OCI-LY3 (cell line): ENCODE measurements at regions not wholly inside any gene's neighbourhood (a gene's known extent, or its start where the extent isn't known, plus 50 kb on each side); places are given as distances from the start of the nearest gene placed in this dataset.

Source experiments
- H2AFZ ChIP-seq: fragments of 200-600, 300-600 bp; shearing (Covaris generic); 2 replicates; pipeline ENCODE4 v1.6.0; 2014; ENCODE audit warnings: antibody characterized with exemption, low read depth, low read length
- H3K27ac ChIP-seq: fragments of 200-600, 300-600 bp; sonication (generic); 2 replicates; pipeline ENCODE4 v1.5.1; 2014; ENCODE audit warnings: mild to moderate bottlenecking, low read length, moderate library complexity, mixed read lengths
- H3K27me3 ChIP-seq: fragments of 200-600, 300-600 bp; sonication (generic); 2 replicates; pipeline ENCODE4 v1.6.1; 2014; ENCODE audit warnings: low read depth, low read length, mixed read lengths
- H3K36me3 ChIP-seq: fragments of 200-600, 300-600 bp; sonication (generic); replicated peaks from 2 replicates; pipeline ENCODE3; 2014; ENCODE audit warnings: low read depth, low read length, mixed read lengths
- H3K4me1 ChIP-seq: fragments of 300-600, 200-600 bp; sonication (generic); 2 replicates; pipeline ENCODE4 v1.6.1; 2014; ENCODE audit warnings: low read length, mixed read lengths
- H3K4me2 ChIP-seq: fragments of 200-600, 300-600 bp; sonication (generic); 2 replicates; pipeline ENCODE4 v1.6.1; 2014; ENCODE audit warnings: low read length, mixed read lengths
- H3K4me3 ChIP-seq: fragments of 300-600, 200-600 bp; sonication (generic); 2 replicates; pipeline ENCODE4 v1.5.1; 2014; ENCODE audit warnings: antibody characterized with exemption, mild to moderate bottlenecking, low read length, moderate library complexity
- H3K79me2 ChIP-seq: fragments of 300-600, 200-600 bp; shearing (Covaris generic); 2 replicates; pipeline ENCODE4 v1.6.1; 2014; ENCODE audit warnings: mild to moderate bottlenecking, low read length, mixed read lengths
- H3K9ac ChIP-seq: fragments of 300-600, 200-600 bp; shearing (Covaris generic); 2 replicates; pipeline ENCODE4 v1.6.0; 2014; ENCODE audit warnings: mild to moderate bottlenecking, low read length, moderate library complexity
- H3K9me3 ChIP-seq: fragments of 200-600, 300-600 bp; shearing (Covaris generic); 2 replicates; pipeline ENCODE4 v1.6.1; 2014; ENCODE audit warnings: low read length, mixed read lengths; ENCODE audit not compliant: insufficient read depth
- H4K20me1 ChIP-seq: fragments of 200-600, 300-600 bp; sonication (generic); 2 replicates; pipeline ENCODE4 v1.6.1; 2016; ENCODE audit warnings: low read length, mixed read lengths; ENCODE audit not compliant: insufficient read depth
- CTCF ChIP-seq: fragments of 200-600, 300-600 bp; sonication (generic); IDR thresholded peaks from 2 replicates; pipeline ENCODE4 v1.5.1; 2014; ENCODE audit warnings: antibody characterized with exemption, low read length, low read depth
- EZH2phosphoT487 ChIP-seq: fragments of 200-600 bp; shearing (Covaris generic); IDR thresholded peaks from 2 replicates; pipeline ENCODE4 v1.6.1; 2018; ENCODE audit warnings: antibody characterized with exemption, mixed run types, low read depth

GRCh38 chr13:47317356-47317755, 420.5 kb upstream of the HTR2A start:
- Histone ChIP-seq H4K20me1 (no peaks in the 10 kb centered on the region), H3K27ac (no peak overlapping the region), H3K36me3 (no peaks in the 10 kb centered on the region), H3K79me2 (no peaks in the 10 kb centered on the region), H3K27me3 (peaks cover 16% of the 10 kb centered on the region; the same call in 1 of the 2 replicates), H2AFZ (no peak overlapping the region), H3K4me3 (no peak overlapping the region), H3K4me2 (no peak overlapping the region), H3K4me1 (no peaks in the 10 kb centered on the region), H3K9me3 (no peaks in the 10 kb centered on the region), H3K9ac (no peak overlapping the region)
- TF ChIP-seq EZH2phosphoT487 (no peak), CTCF (no peak)

GRCh38 chr13:47310401-47310800, 413.5 kb upstream of the HTR2A start:
- no peak overlapping the region for H3K27ac ChIP-seq
- no peaks in the 10 kb centered on the region for H3K79me2 ChIP-seq
- H2AFZ ChIP-seq, result no peak overlapping the region
- TF ChIP-seq CTCF, result no peak
- no peaks in the 10 kb centered on the region for H3K36me3 ChIP-seq
- H3K4me3 ChIP-seq, result no peak overlapping the region
- peaks cover 7% of the 10 kb centered on the region for H3K4me1 ChIP-seq
- H3K4me2 ChIP-seq, result 0 out of 2 replicates have a peak overlapping the region, but pooled peaks have one; percentile 7
- H3K9ac ChIP-seq, result no peak overlapping the region
- no peaks in the 10 kb centered on the region for H3K9me3 ChIP-seq
- H3K27me3 ChIP-seq, result 0 out of 2 replicates have a peak, but pooled peaks cover 3% of the 10 kb centered on the region
- no peaks in the 10 kb centered on the region for H4K20me1 ChIP-seq

GRCh38 chr13:47306991-47307390, 410.1 kb upstream of the HTR2A start:
- Histone ChIP-seq H3K4me3 (no peak overlapping the region), H3K4me1 (peaks cover 7% of the 10 kb centered on the region), H4K20me1 (no peaks in the 10 kb centered on the region), H3K4me2 (no peak overlapping the region), H3K27me3 (no peaks in the 10 kb centered on the region), H3K9me3 (no peaks in the 10 kb centered on the region), H3K79me2 (no peaks in the 10 kb centered on the region), H2AFZ (no peak overlapping the region), H3K9ac (no peak overlapping the region), H3K36me3 (no peaks in the 10 kb centered on the region), H3K27ac (no peak overlapping the region)
- TF ChIP-seq EZH2phosphoT487, result no peak

- Histone ChIP-seq H3K79me2 (no peaks in the 10 kb centered on the region), H3K4me1 (no peaks in the 10 kb centered on the region), H3K9ac (no peak overlapping the region), H3K4me2 (no peak overlapping the region), H2AFZ (no peak overlapping the region), H3K4me3 (no peak overlapping the region), H4K20me1 (no peaks in the 10 kb centered on the region), H3K27ac (no peak overlapping the region), H3K27me3 (no peaks in the 10 kb centered on the region), H3K9me3 (no peaks in the 10 kb centered on the region), H3K36me3 (no peaks in the 10 kb centered on the region)
- TF ChIP-seq CTCF (no peak), EZH2phosphoT487 (no peak)
Observed at GRCh38 chr13:47303626-47304025, 406.8 kb upstream of the HTR2A start.

GRCh38 chr13:47299304-47299703, 402.5 kb upstream of the HTR2A start:
- H3K9ac ChIP-seq, result no peak overlapping the region
- no peak for TF ChIP-seq CTCF
- no peak for TF ChIP-seq EZH2phosphoT487
- H2AFZ ChIP-seq, result no peak overlapping the region
- no peak overlapping the region for H3K27ac ChIP-seq
- H3K4me1 ChIP-seq, result no peaks in the 10 kb centered on the region
- H4K20me1 ChIP-seq, result no peaks in the 10 kb centered on the region
- no peaks in the 10 kb centered on the region for H3K27me3 ChIP-seq
- no peaks in the 10 kb centered on the region for H3K79me2 ChIP-seq
- H3K9me3 ChIP-seq, result no peaks in the 10 kb centered on the region
- H3K36me3 ChIP-seq, result no peaks in the 10 kb centered on the region
- no peak overlapping the region for H3K4me3 ChIP-seq
- no peak overlapping the region for H3K4me2 ChIP-seq
